Nephron progenitor cell (in vitro differentiated cells): ENCODE measurements at regions not wholly inside any gene's neighbourhood (a gene's known extent, or its start where the extent isn't known, plus 50 kb on each side); places are given as distances from the start of the nearest gene placed in this dataset.

Experiments used
- DNase-seq: peaks from one replicate; pipeline ENCODE4 v3.0.0; 2021
- H3K27ac Mint-ChIP-seq: 2 replicates; pipeline ENCODE4 v1.8.0; 2021; ENCODE audit warnings: mild to moderate bottlenecking, moderate library complexity, mixed read lengths
- H3K27me3 Mint-ChIP-seq: 2 replicates; pipeline ENCODE4 v1.8.0; 2021; ENCODE audit warnings: mild to moderate bottlenecking, low read depth, mixed read lengths; ENCODE audit not compliant: poor library complexity
- H3K36me3 Mint-ChIP-seq: 2 replicates; pipeline ENCODE4 v1.8.0; 2021; ENCODE audit warnings: low read depth, mixed read lengths
- H3K4me1 Mint-ChIP-seq: 2 replicates; pipeline ENCODE4 v1.8.0; 2021; ENCODE audit warnings: mixed read lengths
- H3K4me3 Mint-ChIP-seq: 2 replicates; pipeline ENCODE4 v1.8.0; 2021; ENCODE audit warnings: mild to moderate bottlenecking, moderate library complexity, mixed read lengths
- H3K9me3 Mint-ChIP-seq: 2 replicates; pipeline ENCODE4 v1.8.0; 2021; ENCODE audit warnings: mild to moderate bottlenecking, moderate library complexity, mixed read lengths
- TF ChIP-seq, protein P1 (sequence below): fragments of 200-600 bp; sonication (generic); IDR thresholded peaks from 2 replicates; pipeline ENCODE4 v1.5.0; 2021; ENCODE audit warnings: antibody characterized with exemption

DNA sequence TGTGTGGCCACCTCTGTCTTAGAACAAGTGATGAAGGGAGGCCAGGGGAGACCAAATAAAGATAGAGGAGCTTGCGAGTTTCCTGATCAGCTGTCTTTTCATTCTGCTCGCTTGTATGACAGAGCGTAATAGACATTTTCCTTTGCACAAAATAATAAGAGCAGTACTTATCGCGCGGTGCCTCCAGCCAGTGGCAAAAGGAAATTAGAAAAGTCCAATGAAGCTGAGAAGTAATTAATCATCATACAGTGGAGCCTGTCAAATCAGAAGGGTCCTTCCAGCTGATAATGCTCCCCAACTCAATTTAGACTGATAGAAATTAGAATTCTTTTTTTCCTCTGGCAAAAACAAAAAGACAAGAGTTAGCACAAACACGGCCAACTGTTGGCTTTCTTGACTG is 307.0 kb upstream of the IRX5 start:
- TF ChIP-seq, protein P1, sequence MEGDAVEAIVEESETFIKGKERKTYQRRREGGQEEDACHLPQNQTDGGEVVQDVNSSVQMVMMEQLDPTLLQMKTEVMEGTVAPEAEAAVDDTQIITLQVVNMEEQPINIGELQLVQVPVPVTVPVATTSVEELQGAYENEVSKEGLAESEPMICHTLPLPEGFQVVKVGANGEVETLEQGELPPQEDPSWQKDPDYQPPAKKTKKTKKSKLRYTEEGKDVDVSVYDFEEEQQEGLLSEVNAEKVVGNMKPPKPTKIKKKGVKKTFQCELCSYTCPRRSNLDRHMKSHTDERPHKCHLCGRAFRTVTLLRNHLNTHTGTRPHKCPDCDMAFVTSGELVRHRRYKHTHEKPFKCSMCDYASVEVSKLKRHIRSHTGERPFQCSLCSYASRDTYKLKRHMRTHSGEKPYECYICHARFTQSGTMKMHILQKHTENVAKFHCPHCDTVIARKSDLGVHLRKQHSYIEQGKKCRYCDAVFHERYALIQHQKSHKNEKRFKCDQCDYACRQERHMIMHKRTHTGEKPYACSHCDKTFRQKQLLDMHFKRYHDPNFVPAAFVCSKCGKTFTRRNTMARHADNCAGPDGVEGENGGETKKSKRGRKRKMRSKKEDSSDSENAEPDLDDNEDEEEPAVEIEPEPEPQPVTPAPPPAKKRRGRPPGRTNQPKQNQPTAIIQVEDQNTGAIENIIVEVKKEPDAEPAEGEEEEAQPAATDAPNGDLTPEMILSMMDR = no peak
- H3K27ac Mint-ChIP-seq = no peak overlapping the region
- no peaks in the 10 kb centered on the region for H3K36me3 Mint-ChIP-seq
- H3K4me1 Mint-ChIP-seq = peaks cover 12% of the 10 kb centered on the region
- H3K9me3 Mint-ChIP-seq = peaks cover 12% of the 10 kb centered on the region
- peaks cover 8% of the 10 kb centered on the region for H3K27me3 Mint-ChIP-seq
- no peak for DNase-seq
- no peak overlapping the region for H3K4me3 Mint-ChIP-seq

DNA sequence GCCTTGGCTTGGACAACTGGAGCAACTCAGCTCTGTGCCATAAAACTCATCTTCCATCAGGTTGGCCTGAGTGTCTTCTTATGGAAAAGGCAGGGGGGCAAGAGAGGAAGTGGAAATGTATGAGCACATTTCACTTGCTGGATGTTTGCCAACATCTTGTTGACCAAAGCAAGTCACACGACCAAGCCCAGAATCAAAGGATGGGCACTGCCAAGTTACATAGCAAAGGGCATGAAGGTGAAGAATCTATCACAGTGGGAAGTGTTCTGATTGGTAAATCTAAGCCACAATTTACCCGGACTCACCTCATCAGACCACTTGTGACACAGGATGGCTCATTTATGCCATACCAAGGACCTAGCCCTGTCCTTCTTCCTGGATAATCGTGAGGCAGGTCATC is 310.5 kb upstream of the IRX5 start:
- H3K27ac Mint-ChIP-seq = no peak overlapping the region
- H3K27me3 Mint-ChIP-seq = peaks cover 12% of the 10 kb centered on the region
- no peaks in the 10 kb centered on the region for H3K36me3 Mint-ChIP-seq
- H3K9me3 Mint-ChIP-seq = peaks cover 18% of the 10 kb centered on the region
- H3K4me3 Mint-ChIP-seq = no peak overlapping the region
- DNase-seq = no peak
- TF ChIP-seq, protein P1 = no peak
- H3K4me1 Mint-ChIP-seq = peaks cover 7% of the 10 kb centered on the region

DNA sequence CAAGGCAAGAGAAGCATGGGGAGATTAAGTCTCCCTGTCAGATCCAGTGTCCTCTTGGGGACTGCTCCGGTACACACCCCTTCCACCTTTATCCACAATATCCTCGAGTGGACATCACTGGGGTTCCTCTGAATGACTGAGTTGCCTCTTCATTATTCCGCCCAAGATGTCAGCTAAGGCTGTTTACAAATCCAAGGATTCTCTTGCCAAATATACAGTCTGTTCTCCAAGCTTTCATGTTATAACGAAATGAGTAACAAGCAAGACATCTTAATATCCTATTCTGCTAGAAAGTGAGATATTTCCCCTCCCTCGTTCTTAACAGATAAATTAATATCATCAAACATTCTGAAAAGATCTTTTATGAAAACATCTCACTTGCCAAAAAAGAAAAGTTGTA is 314.1 kb upstream of the IRX5 start:
- no peak for DNase-seq
- H3K27me3 Mint-ChIP-seq = peaks cover 20% of the 10 kb centered on the region
- no peak overlapping the region for H3K4me3 Mint-ChIP-seq

DNA sequence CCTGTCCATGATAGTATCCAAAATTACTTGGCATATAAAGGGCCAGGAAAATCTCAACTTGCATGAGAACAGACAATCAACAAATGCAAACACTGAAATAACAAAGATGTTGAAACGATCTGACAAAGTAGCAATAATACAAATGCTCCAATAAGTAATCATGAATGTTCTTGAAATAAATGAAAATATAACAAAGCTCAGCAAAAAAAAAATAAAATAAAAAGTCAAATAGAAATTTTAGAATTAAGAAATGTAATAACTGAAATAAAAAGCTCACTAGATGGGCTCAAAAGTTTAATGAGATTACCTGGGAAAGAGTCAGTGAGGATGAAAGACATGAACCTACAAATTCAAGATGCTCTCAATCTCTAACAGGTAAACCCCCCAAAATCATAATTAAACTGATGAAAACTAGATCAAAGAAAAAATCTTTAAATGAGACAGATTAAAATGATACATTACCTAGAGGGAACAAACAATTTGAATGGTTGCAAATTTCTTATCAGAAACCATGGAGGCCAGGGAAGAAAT is 319.0 kb upstream of the IRX3 start:
- no peak for DNase-seq
- peaks cover 19% of the 10 kb centered on the region for H3K27me3 Mint-ChIP-seq
- H3K9me3 Mint-ChIP-seq = peaks cover 91% of the 10 kb centered on the region
- H3K36me3 Mint-ChIP-seq = peaks cover 20% of the 10 kb centered on the region
- H3K4me1 Mint-ChIP-seq = no peaks in the 10 kb centered on the region
- TF ChIP-seq, protein P1 = no peak
- H3K4me3 Mint-ChIP-seq = no peak overlapping the region
- H3K27ac Mint-ChIP-seq = no peak overlapping the region

More for the DNA sequence above, 314.1 kb upstream of the IRX5 start:
- H3K4me1 Mint-ChIP-seq = no peaks in the 10 kb centered on the region
- TF ChIP-seq, protein P1 = no peak
- peaks cover 22% of the 10 kb centered on the region for H3K9me3 Mint-ChIP-seq
- H3K36me3 Mint-ChIP-seq = no peaks in the 10 kb centered on the region
- no peak overlapping the region for H3K27ac Mint-ChIP-seq

DNA sequence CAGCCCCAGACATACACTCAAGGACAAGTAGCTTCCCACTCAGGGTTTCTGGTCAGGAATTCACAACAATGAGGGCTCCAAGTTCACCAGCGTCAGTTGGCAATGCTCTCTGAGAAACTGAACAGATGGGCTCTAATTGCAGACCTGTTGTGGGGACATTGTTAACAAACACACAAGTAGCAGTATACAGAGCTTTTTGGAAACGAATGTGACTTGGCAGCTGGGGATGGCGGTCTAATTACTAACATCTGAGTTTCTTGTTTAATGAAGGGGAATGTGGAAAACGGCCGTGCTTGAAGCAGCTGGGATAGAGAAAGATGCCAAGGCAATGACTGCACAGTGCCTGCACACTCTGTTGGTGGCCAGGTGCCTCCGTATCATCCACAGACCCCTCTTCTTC is 316.1 kb upstream of the IRX3 start:
- no peak for DNase-seq
- Mint-ChIP-seq H3K36me3 (peaks cover 20% of the 10 kb centered on the region), H3K4me1 (peaks cover 2% of the 10 kb centered on the region), H3K27me3 (peaks cover 29% of the 10 kb centered on the region), H3K9me3 (peaks cover 90% of the 10 kb centered on the region), H3K27ac (no peak overlapping the region), H3K4me3 (no peak overlapping the region)
- TF ChIP-seq, protein P1 = no peak

DNA sequence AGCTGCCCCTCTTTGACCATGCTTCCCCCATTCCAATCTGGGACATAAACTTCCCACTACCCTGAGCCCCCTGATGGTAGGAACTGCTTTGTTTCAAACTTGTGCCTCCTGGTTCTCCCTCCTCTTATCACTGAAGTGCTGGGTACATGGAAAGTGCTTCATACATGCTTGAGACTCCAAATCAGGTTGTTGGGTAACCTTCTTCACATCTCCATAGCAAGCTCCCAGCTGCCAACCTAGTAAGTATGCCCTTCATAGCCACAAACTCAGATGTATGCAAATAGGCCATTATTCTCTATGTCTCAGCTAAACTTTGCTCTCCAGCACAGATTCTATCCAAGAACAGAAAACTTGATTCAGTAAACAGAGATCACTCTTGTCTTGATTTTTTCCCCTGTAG is 310.6 kb upstream of the IRX3 start:
- Mint-ChIP-seq H3K4me1 (peaks cover 29% of the 10 kb centered on the region), H3K9me3 (peaks cover 38% of the 10 kb centered on the region), H3K36me3 (no peaks in the 10 kb centered on the region), H3K27ac (no peak overlapping the region), H3K27me3 (peaks cover 55% of the 10 kb centered on the region), H3K4me3 (no peak overlapping the region)
- TF ChIP-seq, protein P1 = no peak
- DNase-seq = no peak
